ENCODE measurements at regions not wholly inside any gene's neighbourhood (a gene's known extent, or its start where the extent isn't known, plus 50 kb on each side); places are given as distances from the start of the nearest gene placed in this dataset.

- ATAC-seq (replicated peaks; ENCODE audit: extremely low read depth, poor library complexity, severe bottlenecking): no peak
- no peak overlapping the region for H3K4me3 Mint-ChIP-seq
- H3K36me3 Mint-ChIP-seq (ENCODE audit: insufficient read depth): no peaks in the 10 kb centered on the region
- no peak for DNase-seq (ENCODE audit: low spot score in 2 of 2)
- peaks cover 6% of the 10 kb centered on the region for H3K9me3 Mint-ChIP-seq
- no peaks in the 10 kb centered on the region for H3K4me1 Mint-ChIP-seq
- H3K27me3 Mint-ChIP-seq: no peaks in the 10 kb centered on the region
- no peak overlapping the region for H3K27ac Mint-ChIP-seq (ENCODE audit: low read depth)
Observed at GRCh38 chr13:104769545-104769944, 1703.3 kb upstream of the SLC10A2 start.

GRCh38 chr13:104766319-104766718, 1700.1 kb upstream of the SLC10A2 start:
- peaks cover 12% of the 10 kb centered on the region for H3K9me3 Mint-ChIP-seq
- ATAC-seq (replicated peaks; ENCODE audit: extremely low read depth, poor library complexity, severe bottlenecking) (no peak), DNase-seq (ENCODE audit: low spot score in 2 of 2) (no peak)
- no peaks in the 10 kb centered on the region for H3K36me3 Mint-ChIP-seq (ENCODE audit: insufficient read depth)
- no peaks in the 10 kb centered on the region for H3K27me3 Mint-ChIP-seq
- no peak overlapping the region for H3K27ac Mint-ChIP-seq (ENCODE audit: low read depth)
- no peak overlapping the region for H3K4me3 Mint-ChIP-seq
- no peaks in the 10 kb centered on the region for H3K4me1 Mint-ChIP-seq

GRCh38 chr13:104764600-104764999, 1698.4 kb upstream of the SLC10A2 start:
- Mint-ChIP-seq H3K9me3 (peaks cover 18% of the 10 kb centered on the region), H3K4me3 (no peak overlapping the region), H3K4me1 (no peaks in the 10 kb centered on the region), H3K27me3 (no peaks in the 10 kb centered on the region), H3K27ac (ENCODE audit: low read depth) (no peak overlapping the region), H3K36me3 (ENCODE audit: insufficient read depth) (no peaks in the 10 kb centered on the region)
- ATAC-seq (replicated peaks; ENCODE audit: extremely low read depth, poor library complexity, severe bottlenecking): no peak
- DNase-seq (ENCODE audit: low spot score in 2 of 2): no peak

GRCh38 chr13:104759069-104759468, 1692.9 kb upstream of the SLC10A2 start:
- H3K27ac Mint-ChIP-seq (ENCODE audit: low read depth): no peak overlapping the region
- H3K4me3 Mint-ChIP-seq: no peak overlapping the region
- no peaks in the 10 kb centered on the region for H3K36me3 Mint-ChIP-seq (ENCODE audit: insufficient read depth)
- DNase-seq (ENCODE audit: low spot score in 2 of 2) (no peak), ATAC-seq (replicated peaks; ENCODE audit: extremely low read depth, poor library complexity, severe bottlenecking) (no peak)
- H3K9me3 Mint-ChIP-seq: peaks cover 17% of the 10 kb centered on the region
- H3K27me3 Mint-ChIP-seq: no peaks in the 10 kb centered on the region
- no peaks in the 10 kb centered on the region for H3K4me1 Mint-ChIP-seq

- H3K4me1 Mint-ChIP-seq: no peaks in the 10 kb centered on the region
- H3K9me3 Mint-ChIP-seq: peaks cover 15% of the 10 kb centered on the region
- H3K27me3 Mint-ChIP-seq: no peaks in the 10 kb centered on the region
- DNase-seq (ENCODE audit: low spot score in 2 of 2): no peak
- H3K4me3 Mint-ChIP-seq: no peak overlapping the region
- ATAC-seq (replicated peaks; ENCODE audit: extremely low read depth, poor library complexity, severe bottlenecking): no peak
- no peak overlapping the region for H3K27ac Mint-ChIP-seq (ENCODE audit: low read depth)
- H3K36me3 Mint-ChIP-seq (ENCODE audit: insufficient read depth): no peaks in the 10 kb centered on the region
Observed at GRCh38 chr13:104757712-104758111, 1691.5 kb upstream of the SLC10A2 start.

- Mint-ChIP-seq H3K9me3 (peaks cover 6% of the 10 kb centered on the region), H3K4me1 (no peaks in the 10 kb centered on the region), H3K36me3 (ENCODE audit: insufficient read depth) (no peaks in the 10 kb centered on the region), H3K27ac (ENCODE audit: low read depth) (no peak overlapping the region), H3K4me3 (no peak overlapping the region), H3K27me3 (no peaks in the 10 kb centered on the region)
- DNase-seq (ENCODE audit: low spot score in 2 of 2): no peak
- ATAC-seq (replicated peaks; ENCODE audit: extremely low read depth, poor library complexity, severe bottlenecking): no peak
Observed at GRCh38 chr13:104750377-104750776, 1684.2 kb upstream of the SLC10A2 start.

GRCh38 chr13:104740641-104741222, 1674.5 kb upstream of the SLC10A2 start:
- peaks cover 6% of the 10 kb centered on the region for H3K9me3 Mint-ChIP-seq
- no peaks in the 10 kb centered on the region for H3K27me3 Mint-ChIP-seq
- no peaks in the 10 kb centered on the region for H3K4me1 Mint-ChIP-seq
- DNase-seq (ENCODE audit: low spot score in 2 of 2) (no peak), ATAC-seq (replicated peaks; ENCODE audit: extremely low read depth, poor library complexity, severe bottlenecking) (no peak)
- H3K27ac Mint-ChIP-seq (ENCODE audit: low read depth): no peak overlapping the region
- H3K4me3 Mint-ChIP-seq: no peak overlapping the region
- H3K36me3 Mint-ChIP-seq (ENCODE audit: insufficient read depth): peaks cover 2% of the 10 kb centered on the region

- no peak for ATAC-seq (replicated peaks; ENCODE audit: extremely low read depth, poor library complexity, severe bottlenecking)
- H3K9me3 Mint-ChIP-seq: peaks cover 9% of the 10 kb centered on the region
- H3K4me1 Mint-ChIP-seq: no peaks in the 10 kb centered on the region
- peaks cover 2% of the 10 kb centered on the region for H3K36me3 Mint-ChIP-seq (ENCODE audit: insufficient read depth)
- H3K4me3 Mint-ChIP-seq: no peak overlapping the region
- H3K27ac Mint-ChIP-seq (ENCODE audit: low read depth): no peak overlapping the region
- H3K27me3 Mint-ChIP-seq: no peaks in the 10 kb centered on the region
- DNase-seq (ENCODE audit: low spot score in 2 of 2): no peak
Observed at GRCh38 chr13:104737713-104738112, 1671.5 kb upstream of the SLC10A2 start.

GRCh38 chr13:104733427-104733826, 1667.2 kb upstream of the SLC10A2 start:
- Mint-ChIP-seq H3K4me3 (no peak overlapping the region), H3K27ac (ENCODE audit: low read depth) (no peak overlapping the region), H3K36me3 (ENCODE audit: insufficient read depth) (no peaks in the 10 kb centered on the region), H3K9me3 (peaks cover 22% of the 10 kb centered on the region), H3K27me3 (no peaks in the 10 kb centered on the region), H3K4me1 (no peaks in the 10 kb centered on the region)
- no peak for ATAC-seq (replicated peaks; ENCODE audit: extremely low read depth, poor library complexity, severe bottlenecking)
- no peak for DNase-seq (ENCODE audit: low spot score in 2 of 2)

GRCh38 chr13:104715111-104715510, 1648.9 kb upstream of the SLC10A2 start:
- Mint-ChIP-seq H3K9me3 (peaks cover 13% of the 10 kb centered on the region), H3K36me3 (ENCODE audit: insufficient read depth) (no peaks in the 10 kb centered on the region), H3K27ac (ENCODE audit: low read depth) (no peak overlapping the region), H3K27me3 (no peaks in the 10 kb centered on the region), H3K4me3 (no peak overlapping the region), H3K4me1 (no peaks in the 10 kb centered on the region)
- ATAC-seq (replicated peaks; ENCODE audit: extremely low read depth, poor library complexity, severe bottlenecking) (no peak), DNase-seq (ENCODE audit: low spot score in 2 of 2) (no peak)

GRCh38 chr13:104705031-104705750, 1639.0 kb upstream of the SLC10A2 start:
- Mint-ChIP-seq H3K36me3 (ENCODE audit: insufficient read depth) (no peaks in the 10 kb centered on the region), H3K4me3 (no peak overlapping the region), H3K27ac (ENCODE audit: low read depth) (no peak overlapping the region), H3K27me3 (no peaks in the 10 kb centered on the region), H3K4me1 (no peaks in the 10 kb centered on the region), H3K9me3 (peaks cover 13% of the 10 kb centered on the region)
- DNase-seq (ENCODE audit: low spot score in 2 of 2) (no peak), ATAC-seq (replicated peaks; ENCODE audit: extremely low read depth, poor library complexity, severe bottlenecking) (no peak)

- no peak for DNase-seq (ENCODE audit: low spot score in 2 of 2)
- ATAC-seq (replicated peaks; ENCODE audit: extremely low read depth, poor library complexity, severe bottlenecking): no peak
- Mint-ChIP-seq H3K27me3 (no peaks in the 10 kb centered on the region), H3K9me3 (peaks cover 14% of the 10 kb centered on the region), H3K4me1 (no peaks in the 10 kb centered on the region), H3K27ac (ENCODE audit: low read depth) (no peak overlapping the region), H3K4me3 (no peak overlapping the region), H3K36me3 (ENCODE audit: insufficient read depth) (no peaks in the 10 kb centered on the region)
Observed at GRCh38 chr13:104701591-104701990, 1635.4 kb upstream of the SLC10A2 start.

GRCh38 chr13:104694397-104694796, 1628.2 kb upstream of the SLC10A2 start:
- H3K27me3 Mint-ChIP-seq: no peaks in the 10 kb centered on the region
- H3K36me3 Mint-ChIP-seq (ENCODE audit: insufficient read depth): no peaks in the 10 kb centered on the region
- ATAC-seq (replicated peaks; ENCODE audit: extremely low read depth, poor library complexity, severe bottlenecking) (no peak), DNase-seq (ENCODE audit: low spot score in 2 of 2) (no peak)
- no peaks in the 10 kb centered on the region for H3K4me1 Mint-ChIP-seq
- no peak overlapping the region for H3K27ac Mint-ChIP-seq (ENCODE audit: low read depth)
- peaks cover 19% of the 10 kb centered on the region for H3K9me3 Mint-ChIP-seq
- no peak overlapping the region for H3K4me3 Mint-ChIP-seq

All from central memory CD8-positive, alpha-beta T cell (primary cell).